PFSK-1 (cell line): ENCODE measurements at regions not wholly inside any gene's neighbourhood (a gene's known extent, or its start where the extent isn't known, plus 50 kb on each side); places are given as distances from the start of the nearest gene placed in this dataset.

Experiments used
- FOXP2 ChIP-seq: optimal IDR thresholded peaks from 2 replicates; pipeline ENCODE3; 2011; ENCODE audit warnings: borderline replicate concordance, control low read depth, inconsistent platforms; ENCODE audit not compliant: insufficient read depth; ENCODE audit errors: extremely low read length, extremely low read depth
- POLR2AphosphoS5 ChIP-seq: IDR thresholded peaks from 2 replicates; pipeline ENCODE4 v1.6.1; 2012; ENCODE audit warnings: low read depth, mild to moderate bottlenecking, control low read depth, low read length, moderate library complexity
- SIN3A ChIP-seq: IDR thresholded peaks from 2 replicates; pipeline ENCODE4 v1.6.1; 2012; ENCODE audit warnings: mild to moderate bottlenecking, low read length, moderate library complexity, borderline replicate concordance; ENCODE audit not compliant: insufficient read depth
- TAF1 ChIP-seq: IDR thresholded peaks from 2 replicates; pipeline ENCODE4 v1.6.1; 2012; ENCODE audit warnings: low read length, control low read depth, borderline replicate concordance; ENCODE audit not compliant: insufficient read depth
- TF ChIP-seq, protein P1 (sequence below), 2 experiments: IDR thresholded peaks; 2 replicates each; pipeline versions ENCODE4 v1.6.1 to v1.8.0; 2011 to 2012; ENCODE audit warnings: low read depth in 2 of 2, low read length in 2 of 2, control low read depth in 1 of 2, inconsistent platforms in 1 of 2, mild to moderate bottlenecking in 1 of 2, moderate library complexity in 1 of 2; ENCODE audit not compliant: insufficient read depth in 1 of 2

- TF ChIP-seq TAF1: no peak
- TF ChIP-seq FOXP2: no peak
- no peak for TF ChIP-seq POLR2AphosphoS5
- no peak for TF ChIP-seq SIN3A
- TF ChIP-seq, protein P1, sequence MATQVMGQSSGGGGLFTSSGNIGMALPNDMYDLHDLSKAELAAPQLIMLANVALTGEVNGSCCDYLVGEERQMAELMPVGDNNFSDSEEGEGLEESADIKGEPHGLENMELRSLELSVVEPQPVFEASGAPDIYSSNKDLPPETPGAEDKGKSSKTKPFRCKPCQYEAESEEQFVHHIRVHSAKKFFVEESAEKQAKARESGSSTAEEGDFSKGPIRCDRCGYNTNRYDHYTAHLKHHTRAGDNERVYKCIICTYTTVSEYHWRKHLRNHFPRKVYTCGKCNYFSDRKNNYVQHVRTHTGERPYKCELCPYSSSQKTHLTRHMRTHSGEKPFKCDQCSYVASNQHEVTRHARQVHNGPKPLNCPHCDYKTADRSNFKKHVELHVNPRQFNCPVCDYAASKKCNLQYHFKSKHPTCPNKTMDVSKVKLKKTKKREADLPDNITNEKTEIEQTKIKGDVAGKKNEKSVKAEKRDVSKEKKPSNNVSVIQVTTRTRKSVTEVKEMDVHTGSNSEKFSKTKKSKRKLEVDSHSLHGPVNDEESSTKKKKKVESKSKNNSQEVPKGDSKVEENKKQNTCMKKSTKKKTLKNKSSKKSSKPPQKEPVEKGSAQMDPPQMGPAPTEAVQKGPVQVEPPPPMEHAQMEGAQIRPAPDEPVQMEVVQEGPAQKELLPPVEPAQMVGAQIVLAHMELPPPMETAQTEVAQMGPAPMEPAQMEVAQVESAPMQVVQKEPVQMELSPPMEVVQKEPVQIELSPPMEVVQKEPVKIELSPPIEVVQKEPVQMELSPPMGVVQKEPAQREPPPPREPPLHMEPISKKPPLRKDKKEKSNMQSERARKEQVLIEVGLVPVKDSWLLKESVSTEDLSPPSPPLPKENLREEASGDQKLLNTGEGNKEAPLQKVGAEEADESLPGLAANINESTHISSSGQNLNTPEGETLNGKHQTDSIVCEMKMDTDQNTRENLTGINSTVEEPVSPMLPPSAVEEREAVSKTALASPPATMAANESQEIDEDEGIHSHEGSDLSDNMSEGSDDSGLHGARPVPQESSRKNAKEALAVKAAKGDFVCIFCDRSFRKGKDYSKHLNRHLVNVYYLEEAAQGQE (IDR thresholded peaks at IDR 0.05; ENCODE audit: insufficient read depth in 1 of 2, low read depth in 2 of 2, low read length in 2 of 2): no peak
Measured at GRCh38 chr2:58568901-58569300, 327.8 kb upstream of the FANCL start.

DNA sequence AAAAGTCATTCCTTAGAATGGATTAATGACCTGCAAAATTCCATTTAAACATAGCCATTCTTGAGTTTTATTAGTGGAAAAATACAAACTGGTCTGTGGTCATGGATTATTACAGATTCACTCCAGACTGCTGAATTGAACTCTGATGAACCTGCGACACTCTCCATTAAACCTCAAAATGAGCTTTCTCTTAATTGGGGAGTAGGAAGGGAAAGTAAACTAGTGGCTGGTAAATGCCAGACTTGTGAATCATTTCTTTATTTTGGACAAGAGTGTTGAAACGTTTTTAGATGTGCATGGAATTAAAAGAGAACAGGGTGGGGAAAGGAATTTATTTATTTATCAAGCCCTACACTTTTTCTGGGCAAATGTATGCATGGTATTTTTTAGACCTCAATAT, 321.2 kb upstream of the FANCL start:
- TF ChIP-seq FOXP2 (no peak), SIN3A (no peak), TAF1 (no peak), POLR2AphosphoS5 (no peak)
- TF ChIP-seq, protein P1 (IDR thresholded peaks at IDR 0.05; ENCODE audit: insufficient read depth in 1 of 2, low read depth in 2 of 2, low read length in 2 of 2): no peak

DNA sequence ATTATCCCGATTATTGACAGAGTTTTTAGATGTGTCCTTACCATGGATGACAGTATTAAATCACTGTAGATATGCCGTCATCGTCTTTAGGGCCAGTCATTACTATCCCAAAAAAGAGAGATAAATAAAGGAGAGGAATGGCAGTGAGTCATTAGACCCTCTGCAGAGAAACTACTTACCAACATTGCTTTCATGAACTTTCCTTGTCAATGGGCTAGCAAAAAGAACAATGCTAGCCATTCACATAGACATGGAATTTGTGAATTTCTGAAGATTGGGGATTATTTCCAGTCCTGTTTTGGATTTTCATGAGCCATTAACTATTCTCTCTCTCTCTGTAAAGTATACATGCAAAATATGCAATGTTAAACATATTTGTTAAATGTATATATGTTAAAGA, 319.4 kb upstream of the FANCL start:
- TF ChIP-seq, protein P1 (IDR thresholded peaks at IDR 0.05; ENCODE audit: insufficient read depth in 1 of 2, low read depth in 2 of 2, low read length in 2 of 2): no peak

- TF ChIP-seq POLR2AphosphoS5 (no peak), SIN3A (no peak), TAF1 (no peak), FOXP2 (no peak)
- TF ChIP-seq, protein P1 (IDR thresholded peaks at IDR 0.05; ENCODE audit: insufficient read depth in 1 of 2, low read depth in 2 of 2, low read length in 2 of 2): no peak
Measured at GRCh38 chr2:58558881-58559280, 317.8 kb upstream of the FANCL start.

DNA sequence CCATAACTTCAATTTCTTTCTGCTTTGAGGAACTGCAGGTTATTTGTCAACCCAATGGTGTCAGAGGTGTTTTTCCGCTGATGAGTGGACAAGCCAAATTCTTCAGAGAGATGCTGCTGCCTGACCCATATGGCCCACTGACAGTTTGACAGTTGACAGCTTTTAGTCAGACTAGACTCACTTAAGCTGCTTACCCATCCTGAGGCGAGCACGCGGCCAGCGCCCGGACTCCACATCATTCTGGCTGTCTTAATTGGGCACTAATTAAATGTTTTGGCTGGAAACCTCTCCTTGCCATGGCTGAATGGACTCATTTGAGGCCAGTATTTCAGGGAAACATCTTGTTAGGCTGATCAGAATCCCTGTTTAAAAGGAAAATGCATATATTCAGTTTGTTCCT, 316.1 kb upstream of the FANCL start:
- no peak for TF ChIP-seq FOXP2
- TF ChIP-seq SIN3A: no peak
- TF ChIP-seq TAF1: no peak
- TF ChIP-seq, protein P1 (IDR thresholded peaks at IDR 0.05; ENCODE audit: insufficient read depth in 1 of 2, low read depth in 2 of 2, low read length in 2 of 2): no peak
- TF ChIP-seq POLR2AphosphoS5: no peak
